ENCODE measurements at regions not wholly inside any gene's neighbourhood (a gene's known extent, or its start where the extent isn't known, plus 50 kb on each side); places are given as distances from the start of the nearest gene placed in this dataset.

DNA sequence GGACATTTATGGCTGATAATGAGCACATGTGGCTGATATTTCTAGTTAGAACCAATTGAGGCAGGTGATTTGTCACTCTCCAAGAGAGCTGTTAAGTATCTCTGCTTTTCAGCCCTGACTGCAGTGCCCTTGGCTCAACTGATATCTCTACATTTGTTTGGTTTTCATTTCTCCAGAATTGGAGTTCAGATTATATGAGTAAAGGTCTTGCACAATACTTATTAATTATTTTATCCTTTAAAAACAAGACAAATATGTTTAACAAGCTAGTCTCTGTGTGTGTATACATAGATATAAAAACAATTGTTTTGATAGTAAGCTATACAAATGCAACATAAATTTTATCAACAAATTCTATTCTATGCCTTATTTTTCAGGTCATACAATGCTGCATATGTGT lies 105.2 kb downstream of the BRMS1L start:
- TF ChIP-seq, protein P1, sequence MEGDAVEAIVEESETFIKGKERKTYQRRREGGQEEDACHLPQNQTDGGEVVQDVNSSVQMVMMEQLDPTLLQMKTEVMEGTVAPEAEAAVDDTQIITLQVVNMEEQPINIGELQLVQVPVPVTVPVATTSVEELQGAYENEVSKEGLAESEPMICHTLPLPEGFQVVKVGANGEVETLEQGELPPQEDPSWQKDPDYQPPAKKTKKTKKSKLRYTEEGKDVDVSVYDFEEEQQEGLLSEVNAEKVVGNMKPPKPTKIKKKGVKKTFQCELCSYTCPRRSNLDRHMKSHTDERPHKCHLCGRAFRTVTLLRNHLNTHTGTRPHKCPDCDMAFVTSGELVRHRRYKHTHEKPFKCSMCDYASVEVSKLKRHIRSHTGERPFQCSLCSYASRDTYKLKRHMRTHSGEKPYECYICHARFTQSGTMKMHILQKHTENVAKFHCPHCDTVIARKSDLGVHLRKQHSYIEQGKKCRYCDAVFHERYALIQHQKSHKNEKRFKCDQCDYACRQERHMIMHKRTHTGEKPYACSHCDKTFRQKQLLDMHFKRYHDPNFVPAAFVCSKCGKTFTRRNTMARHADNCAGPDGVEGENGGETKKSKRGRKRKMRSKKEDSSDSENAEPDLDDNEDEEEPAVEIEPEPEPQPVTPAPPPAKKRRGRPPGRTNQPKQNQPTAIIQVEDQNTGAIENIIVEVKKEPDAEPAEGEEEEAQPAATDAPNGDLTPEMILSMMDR (IDR thresholded peaks at IDR 0.05), result no peak
- no peak for TF ChIP-seq POLR2A (IDR thresholded peaks at IDR 0.05)

All from gastroesophageal sphincter (tissue), 3 donors.